CD14-positive monocyte (primary cell): ENCODE measurements at regions not wholly inside any gene's neighbourhood (a gene's known extent, or its start where the extent isn't known, plus 50 kb on each side); places are given as distances from the start of the nearest gene placed in this dataset.

Experiments
- DNase-seq, 3 donors: peaks; one replicate each; pipeline ENCODE4 v3.0.0-alpha.2; 2011 to 2022
- H2AFZ ChIP-seq: 2 replicates; pipeline ENCODE4 v1.6.0; 2012; ENCODE audit warnings: mild to moderate bottlenecking, low read depth, low read length, inconsistent platforms; ENCODE audit not compliant: insufficient read depth, poor library complexity, severe bottlenecking
- H3K27ac ChIP-seq, 2 donors: 1 replicate in 1 of 2; 2 replicates in 1 of 2; pipeline ENCODE4 v1.5.1; 2012 to 2013; ENCODE audit warnings: low read length in 2 of 2, control low read depth in 1 of 2, inconsistent platforms in 1 of 2, low read depth in 1 of 2, mild to moderate bottlenecking in 1 of 2
- H3K27me3 ChIP-seq, 2 donors: one replicate each; pipeline versions ENCODE4 v1.6.0 to v1.6.1; 2011 to 2013; ENCODE audit warnings: low read length in 2 of 2; ENCODE audit not compliant: control insufficient read depth in 2 of 2, insufficient read depth in 2 of 2
- H3K36me3 ChIP-seq, 2 donors: replicated peaks in 1 of 2; 1 replicate in 1 of 2; 2 replicates in 1 of 2; pipeline versions ENCODE4 v1.5.1 to v1.6.1; 2012 to 2013; ENCODE audit warnings: low read length in 2 of 2, control low read depth in 1 of 2, inconsistent platforms in 1 of 2, mild to moderate bottlenecking in 1 of 2; ENCODE audit not compliant: insufficient read depth in 2 of 2, control insufficient read depth in 1 of 2
- H3K4me1 ChIP-seq, 2 donors: 1 replicate in 1 of 2; 2 replicates in 1 of 2; pipeline versions ENCODE4 v1.5.1 to v1.6.1; 2012 to 2013; ENCODE audit warnings: low read length in 2 of 2, control low read depth in 1 of 2, inconsistent platforms in 1 of 2, mild to moderate bottlenecking in 1 of 2, moderate library complexity in 1 of 2; ENCODE audit not compliant: insufficient read depth in 2 of 2, control insufficient read depth in 1 of 2
- H3K4me2 ChIP-seq: replicated peaks from 2 replicates; pipeline ENCODE3; 2012; ENCODE audit warnings: low read length, moderate library complexity, mild to moderate bottlenecking; ENCODE audit not compliant: poor library complexity, severe bottlenecking; ENCODE audit errors: extremely low read depth
- H3K4me3 ChIP-seq, 3 experiments: fragments of 200-600 bp in 1 of 3; sonication (generic) in 1 of 3; replicated peaks in 1 of 3; 1 replicate in 2 of 3; 2 replicates in 1 of 3; pipeline ENCODE4 v1.5.1; 2011 to 2013; ENCODE audit warnings: low read length in 3 of 3, mild to moderate bottlenecking in 3 of 3, control low read depth in 2 of 3, low read depth in 2 of 3, inconsistent platforms in 1 of 3, moderate library complexity in 1 of 3
- H3K79me2 ChIP-seq: 2 replicates; pipeline ENCODE4 v1.6.0; 2012; ENCODE audit warnings: mild to moderate bottlenecking, control low read depth, inconsistent platforms, low read length, moderate library complexity; ENCODE audit not compliant: insufficient read depth
- H3K9ac ChIP-seq: 2 replicates; pipeline ENCODE4 v1.6.0; 2017; ENCODE audit warnings: low read length, mild to moderate bottlenecking; ENCODE audit not compliant: insufficient read depth, poor library complexity, severe bottlenecking
- H3K9me3 ChIP-seq, 2 donors: replicated peaks in 1 of 2; 1 replicate in 1 of 2; 2 replicates in 1 of 2; pipeline versions ENCODE4 v1.5.1 to v1.6.1; 2012 to 2013; ENCODE audit warnings: low read length in 2 of 2, control low read depth in 1 of 2; ENCODE audit not compliant: control insufficient read depth in 1 of 2, insufficient read depth in 1 of 2
- H4K20me1 ChIP-seq: 2 replicates; pipeline ENCODE4 v1.6.0; 2012; ENCODE audit warnings: mild to moderate bottlenecking, low read length, control low read depth, moderate library complexity; ENCODE audit not compliant: insufficient read depth
- H3K27ac Mint-ChIP-seq, 7 donors: one replicate each; pipeline ENCODE4 v1.8.0; 2020; ENCODE audit warnings: mild to moderate bottlenecking in 7 of 7, mixed read lengths in 7 of 7, moderate library complexity in 6 of 7, inconsistent platforms in 2 of 7
- H3K27me3 Mint-ChIP-seq, 3 donors: one replicate each; pipeline ENCODE4 v1.8.0; 2021 to 2022; ENCODE audit warnings: low read depth in 3 of 3, mild to moderate bottlenecking in 3 of 3, mixed read lengths in 3 of 3, moderate library complexity in 3 of 3, inconsistent platforms in 1 of 3
- H3K36me3 Mint-ChIP-seq, 2 donors: one replicate each; pipeline ENCODE4 v1.8.0; 2020; ENCODE audit warnings: mixed read lengths in 2 of 2, inconsistent platforms in 1 of 2, mild to moderate bottlenecking in 1 of 2
- H3K4me1 Mint-ChIP-seq: one replicate; pipeline ENCODE4 v1.8.0; 2020; ENCODE audit warnings: mild to moderate bottlenecking, mixed read lengths
- H3K4me3 Mint-ChIP-seq, 2 donors: one replicate each; pipeline ENCODE4 v1.8.0; 2020; ENCODE audit warnings: mild to moderate bottlenecking in 2 of 2, mixed read lengths in 2 of 2, moderate library complexity in 1 of 2
- H3K9me3 Mint-ChIP-seq, 7 donors: one replicate each; pipeline ENCODE4 v1.8.0; 2020 to 2022; ENCODE audit warnings: mixed read lengths in 7 of 7, mild to moderate bottlenecking in 6 of 7, moderate library complexity in 6 of 7, inconsistent platforms in 2 of 7
- CTCF ChIP-seq: fragments of 200-600 bp; IDR thresholded peaks from one replicate; pipeline ENCODE4 v1.8.0; 2022; ENCODE audit warnings: antibody characterized with exemption, mild to moderate bottlenecking
- WGBS: methylation state at CpG from one replicate; pipeline ENCODE4 v1.1.5; 2013; ENCODE audit warnings: missing lambda C conversion rate; ENCODE audit not compliant: insufficient coverage; 5-methylcytosine and 5-hydroxymethylcytosine counted together
- intact Hi-C, 2 donors: fragments of 100-400 bp; cut with micrococcal nuclease; formaldehyde crosslinking; loops; one replicate each; pipeline versions ENCODE4 v1.15.0 to v1.15.1; 2023

DNA sequence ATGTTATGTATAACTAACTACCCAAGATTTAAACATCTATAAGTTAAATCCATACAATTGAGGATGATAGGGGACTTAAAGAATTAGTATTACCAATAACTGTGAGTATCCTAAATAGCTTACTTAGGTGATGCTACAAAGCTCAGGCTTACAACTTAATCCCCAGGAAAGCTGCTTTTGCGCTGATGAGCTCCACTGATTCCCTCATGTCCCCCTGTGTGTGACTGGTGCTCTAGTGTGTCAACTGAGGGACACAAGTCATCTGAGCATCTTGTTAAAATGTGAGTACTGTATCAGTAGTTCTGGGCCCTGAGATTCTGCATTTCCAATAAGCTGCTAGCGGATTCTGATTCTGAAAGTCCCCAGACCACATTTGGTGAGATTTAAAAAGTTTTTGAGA lies 1458.8 kb downstream of the MRPL39 start:
- Histone ChIP-seq H3K4me1 (no peaks in the 10 kb centered on the region), H3K4me2 (no peak overlapping the region), H3K9me3 (no peaks in the 10 kb centered on the region), H3K27ac (no peak overlapping the region), H3K9ac (no peak overlapping the region), H3K4me3 (no peak overlapping the region), H3K27me3 (no peaks in the 10 kb centered on the region), H4K20me1 (no peaks in the 10 kb centered on the region), H3K36me3 (no peaks in the 10 kb centered on the region), H2AFZ (no peak overlapping the region), H3K79me2 (no peaks in the 10 kb centered on the region)
- Mint-ChIP-seq H3K27me3 (no peaks in the 10 kb centered on the region), H3K4me3 (no peak overlapping the region), H3K27ac (no peak overlapping the region), H3K36me3 (no peaks in the 10 kb centered on the region), H3K4me1 (no peaks in the 10 kb centered on the region), H3K9me3 (no peaks in the 10 kb centered on the region)
- TF ChIP-seq CTCF: no peak
- no CpG with 5 or more reads among the region's 2 CpGs for WGBS
- DNase-seq: no peak
- intact Hi-C loops: no loop called here

GRCh38 chr21:24147674-24148073 lies 1459.6 kb downstream of the MRPL39 start:
- H3K4me1 ChIP-seq: no peaks in the 10 kb centered on the region
- H3K4me3 ChIP-seq: no peak overlapping the region
- no peak overlapping the region for H2AFZ ChIP-seq
- no peak for TF ChIP-seq CTCF
- H3K9me3 Mint-ChIP-seq: no peaks in the 10 kb centered on the region
- 100% methylated on average over 1 of the region's 3 CpGs for WGBS
- DNase-seq: no peak
- no peak overlapping the region for H3K27ac Mint-ChIP-seq
- no peaks in the 10 kb centered on the region for H3K27me3 ChIP-seq
- H3K27me3 Mint-ChIP-seq: no peaks in the 10 kb centered on the region
- no peaks in the 10 kb centered on the region for H3K4me1 Mint-ChIP-seq
- H3K27ac ChIP-seq: no peak overlapping the region
- no peak overlapping the region for H3K9ac ChIP-seq
- no peak overlapping the region for H3K4me2 ChIP-seq
- intact Hi-C loops: no loop called here
- H3K79me2 ChIP-seq: no peaks in the 10 kb centered on the region
- no peaks in the 10 kb centered on the region for H3K36me3 ChIP-seq
- no peaks in the 10 kb centered on the region for H3K36me3 Mint-ChIP-seq
- no peaks in the 10 kb centered on the region for H4K20me1 ChIP-seq
- no peaks in the 10 kb centered on the region for H3K9me3 ChIP-seq
- H3K4me3 Mint-ChIP-seq: no peak overlapping the region
